ENCODE measurements at regions not wholly inside any gene's neighbourhood (a gene's known extent, or its start where the extent isn't known, plus 50 kb on each side); places are given as distances from the start of the nearest gene placed in this dataset.

DNA sequence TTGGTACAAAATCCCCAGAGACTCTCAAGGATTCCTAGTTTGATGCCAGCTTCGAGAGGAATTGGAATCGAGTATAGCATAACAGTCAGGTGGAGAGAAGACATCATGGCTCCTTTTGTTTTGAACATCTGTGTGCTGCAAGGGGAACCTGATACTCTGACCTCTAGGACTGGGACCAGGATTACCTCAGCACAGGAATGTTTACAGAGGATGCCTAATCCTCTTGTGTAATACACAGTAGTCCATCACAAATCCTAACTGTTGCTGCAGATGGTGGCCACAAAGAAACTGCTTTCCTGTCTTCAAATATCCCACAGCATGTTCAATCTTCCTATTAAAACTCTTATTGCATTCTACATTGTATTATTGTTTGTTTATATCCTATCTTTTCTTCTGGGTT, 111.8 kb upstream of the PRMT6 start:
- no peaks in the 10 kb centered on the region for H3K27me3 ChIP-seq
- no peaks in the 10 kb centered on the region for H3K36me3 ChIP-seq
- intact Hi-C loops (cut with DNase I) = no loop called here
- WGBS, 3 donors = 70 to 74% (median 73%) methylated on average over 2 of the region's 2 CpGs
- H3K9me3 ChIP-seq = no peaks in the 10 kb centered on the region
- DNase-seq = no peak
- H3K4me3 ChIP-seq = no peak overlapping the region
- H3K27ac ChIP-seq = no peak overlapping the region
- no peaks in the 10 kb centered on the region for H3K4me1 ChIP-seq (ENCODE audit: insufficient read depth)
- no peak for TF ChIP-seq EP300 (IDR thresholded peaks at IDR 0.05)
- TF ChIP-seq, protein P1, sequence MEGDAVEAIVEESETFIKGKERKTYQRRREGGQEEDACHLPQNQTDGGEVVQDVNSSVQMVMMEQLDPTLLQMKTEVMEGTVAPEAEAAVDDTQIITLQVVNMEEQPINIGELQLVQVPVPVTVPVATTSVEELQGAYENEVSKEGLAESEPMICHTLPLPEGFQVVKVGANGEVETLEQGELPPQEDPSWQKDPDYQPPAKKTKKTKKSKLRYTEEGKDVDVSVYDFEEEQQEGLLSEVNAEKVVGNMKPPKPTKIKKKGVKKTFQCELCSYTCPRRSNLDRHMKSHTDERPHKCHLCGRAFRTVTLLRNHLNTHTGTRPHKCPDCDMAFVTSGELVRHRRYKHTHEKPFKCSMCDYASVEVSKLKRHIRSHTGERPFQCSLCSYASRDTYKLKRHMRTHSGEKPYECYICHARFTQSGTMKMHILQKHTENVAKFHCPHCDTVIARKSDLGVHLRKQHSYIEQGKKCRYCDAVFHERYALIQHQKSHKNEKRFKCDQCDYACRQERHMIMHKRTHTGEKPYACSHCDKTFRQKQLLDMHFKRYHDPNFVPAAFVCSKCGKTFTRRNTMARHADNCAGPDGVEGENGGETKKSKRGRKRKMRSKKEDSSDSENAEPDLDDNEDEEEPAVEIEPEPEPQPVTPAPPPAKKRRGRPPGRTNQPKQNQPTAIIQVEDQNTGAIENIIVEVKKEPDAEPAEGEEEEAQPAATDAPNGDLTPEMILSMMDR (IDR thresholded peaks at IDR 0.05) = no peak
- TF ChIP-seq POLR2A (IDR thresholded peaks at IDR 0.05) = no peak

DNA sequence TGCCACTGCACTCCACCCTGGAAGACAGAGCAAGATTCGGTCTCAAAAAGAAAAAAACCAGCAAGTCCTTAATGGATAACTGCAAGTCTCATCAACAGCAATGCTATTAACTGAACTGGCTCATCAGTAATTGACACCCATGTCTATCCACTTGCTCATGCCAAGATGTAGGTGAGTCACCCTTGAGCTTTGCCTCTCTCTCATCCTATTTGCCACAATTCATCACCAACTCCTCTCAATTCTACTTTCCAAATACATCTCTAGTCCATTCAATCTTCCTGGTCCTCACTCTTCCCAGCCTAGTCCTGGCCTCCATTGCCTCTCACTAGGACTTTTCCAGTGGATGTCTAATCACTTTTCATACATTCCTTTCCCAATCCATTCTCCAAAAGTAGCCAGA, 103.7 kb upstream of the PRMT6 start:
- Histone ChIP-seq H3K36me3 (no peaks in the 10 kb centered on the region), H3K27me3 (no peaks in the 10 kb centered on the region), H3K4me3 (no peak overlapping the region), H3K27ac (no peak overlapping the region), H3K4me1 (ENCODE audit: insufficient read depth) (no peaks in the 10 kb centered on the region), H3K9me3 (no peaks in the 10 kb centered on the region)
- DNase-seq = no peak
- intact Hi-C loops (cut with DNase I) = no loop called here
- WGBS, 3 donors = 62 to 83% (median 77%) methylated on average over 1 of the region's 1 CpG
- TF ChIP-seq, protein P1 (IDR thresholded peaks at IDR 0.05) = no peak

DNA sequence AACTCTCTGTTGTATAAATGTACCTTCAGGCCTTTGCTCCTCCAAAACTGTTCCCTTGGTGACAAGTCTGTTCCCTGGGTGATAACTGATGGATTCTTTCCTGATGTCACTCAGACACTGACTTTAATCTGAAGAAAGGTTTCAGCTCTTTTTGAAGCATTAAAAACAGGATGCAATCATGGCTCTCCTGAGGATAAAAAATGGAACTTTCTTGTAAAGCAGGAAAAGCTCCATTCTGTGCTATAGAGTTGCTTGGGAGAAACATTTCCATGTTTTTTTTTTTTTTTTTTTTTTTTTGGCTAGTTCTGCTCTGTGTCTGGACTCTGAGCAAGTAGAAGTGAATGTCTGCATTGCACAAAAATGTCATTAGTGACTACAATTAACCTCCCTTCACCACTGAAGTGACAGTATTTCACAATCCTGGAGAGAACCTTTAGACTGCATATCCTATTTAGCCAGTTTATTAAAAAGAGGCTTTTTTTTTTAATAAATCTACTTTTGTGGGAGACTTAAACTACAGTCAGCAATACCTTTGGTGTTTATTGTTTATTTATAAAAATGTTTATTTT, 101.7 kb upstream of the PRMT6 start:
- intact Hi-C loops (cut with DNase I) = no loop called here
- Histone ChIP-seq H3K4me1 (ENCODE audit: insufficient read depth) (no peaks in the 10 kb centered on the region), H3K4me3 (no peak overlapping the region), H3K27me3 (no peaks in the 10 kb centered on the region), H3K27ac (no peak overlapping the region), H3K36me3 (no peaks in the 10 kb centered on the region), H3K9me3 (no peaks in the 10 kb centered on the region)
- DNase-seq = no peak
- TF ChIP-seq EP300 (IDR thresholded peaks at IDR 0.05) (no peak), POLR2A (IDR thresholded peaks at IDR 0.05) (no peak)
- TF ChIP-seq, protein P1 (IDR thresholded peaks at IDR 0.05) = no peak

DNA sequence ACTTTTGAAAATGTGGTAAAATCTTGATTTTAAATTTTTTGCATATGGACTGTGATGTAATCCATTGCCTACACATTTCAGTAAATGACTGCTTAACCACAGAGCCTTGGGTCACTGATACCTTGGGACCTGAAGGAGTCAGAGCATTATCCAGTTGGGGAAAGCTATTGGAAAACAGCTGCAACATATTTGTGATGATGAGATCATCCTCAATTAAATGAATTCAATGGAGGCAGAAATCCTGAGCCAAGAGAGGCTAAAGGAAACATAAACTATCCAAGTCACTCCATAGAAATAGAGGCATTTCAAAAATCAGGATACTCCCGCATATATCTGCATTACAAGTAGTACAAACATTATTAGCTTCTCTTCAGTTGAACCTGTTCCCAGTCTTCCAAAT, 99.8 kb upstream of the PRMT6 start:
- Histone ChIP-seq H3K4me1 (ENCODE audit: insufficient read depth) (no peaks in the 10 kb centered on the region), H3K36me3 (no peaks in the 10 kb centered on the region), H3K27ac (no peak overlapping the region), H3K27me3 (no peaks in the 10 kb centered on the region), H3K9me3 (no peaks in the 10 kb centered on the region), H3K4me3 (no peak overlapping the region)
- 31 to 64% (median 45%) methylated on average over 1 of the region's 1 CpG for WGBS, 3 donors
- no peak for DNase-seq
- intact Hi-C loops (cut with DNase I) = no loop called here
- TF ChIP-seq, protein P1 (IDR thresholded peaks at IDR 0.05) = no peak
- no peak for TF ChIP-seq EP300 (IDR thresholded peaks at IDR 0.05)

DNA sequence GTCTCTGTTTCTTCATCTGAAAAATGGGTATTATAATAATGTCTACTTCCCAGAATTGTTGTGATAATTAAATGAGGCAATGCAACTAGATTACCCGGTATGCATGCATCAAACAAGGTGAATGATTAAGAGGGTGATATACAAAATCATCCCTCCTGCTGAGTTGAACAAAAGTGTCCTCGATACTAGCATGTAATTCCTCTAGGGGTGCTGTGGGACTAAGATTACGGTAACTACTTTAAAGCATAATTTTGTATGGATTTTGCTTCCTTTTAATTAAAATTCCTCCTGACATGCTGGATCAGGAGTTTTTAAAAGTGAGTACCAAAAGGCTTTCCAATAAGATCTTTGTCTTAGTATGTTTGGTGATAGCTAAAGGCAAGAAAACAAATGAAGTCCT, 98.7 kb upstream of the PRMT6 start:
- TF ChIP-seq, protein P1 (IDR thresholded peaks at IDR 0.05) = no peak

More for the DNA sequence above, 98.7 kb upstream of the PRMT6 start:
- Histone ChIP-seq H3K4me3 (no peak overlapping the region), H3K27me3 (no peaks in the 10 kb centered on the region), H3K27ac (no peak overlapping the region), H3K4me1 (ENCODE audit: insufficient read depth) (no peaks in the 10 kb centered on the region), H3K36me3 (no peaks in the 10 kb centered on the region), H3K9me3 (no peaks in the 10 kb centered on the region)
- intact Hi-C loops (cut with DNase I) = no loop called here
- no peak for DNase-seq
- WGBS, 3 donors = 53 to 83% (median 68%) methylated on average over 3 of the region's 3 CpGs
